Activated CD8-positive, alpha-beta T cell treated with anti-CD3 and anti-CD28 coated beads for 36 hours (primary cell): ENCODE measurements at regions not wholly inside any gene's neighbourhood (a gene's known extent, or its start where the extent isn't known, plus 50 kb on each side); places are given as distances from the start of the nearest gene placed in this dataset.

Experiments
- ATAC-seq: fragments of 200-7000 bp; cut with Tn5 transposase; one replicate; pipeline ENCODE4 v1.10.0; 2021; ENCODE audit warnings: mild to moderate bottlenecking, moderate library complexity
- CTCF ChIA-PET: fragments of 350-600 bp; sonication (Branson Sonifier 250); formaldehyde crosslinking; loops from one replicate; lab custom pipeline; 2021; ENCODE audit warnings: antibody characterized with exemption; lab: Charles Lee
- POLR2A ChIA-PET: fragments of 350-600 bp; sonication (Branson Sonifier 250); formaldehyde crosslinking; loops from one replicate; lab custom pipeline; 2021; ENCODE audit warnings: antibody characterized with exemption; lab: Charles Lee
- DNase-seq: peaks from one replicate; pipeline ENCODE4 v3.0.0-alpha.2; 2020
- H3K27ac Mint-ChIP-seq: one replicate; pipeline ENCODE4 v1.8.0; 2021; ENCODE audit warnings: mild to moderate bottlenecking, mixed read lengths
- H3K27me3 Mint-ChIP-seq: one replicate; pipeline ENCODE4 v1.8.0; 2021; ENCODE audit warnings: mixed read lengths
- H3K36me3 Mint-ChIP-seq: one replicate; pipeline ENCODE4 v1.8.0; 2021; ENCODE audit warnings: low read depth, mixed read lengths
- H3K4me1 Mint-ChIP-seq: one replicate; pipeline ENCODE4 v1.8.0; 2021; ENCODE audit warnings: low read depth, mixed read lengths
- H3K4me3 Mint-ChIP-seq: one replicate; pipeline ENCODE4 v1.8.0; 2021; ENCODE audit warnings: mild to moderate bottlenecking, moderate library complexity, mixed read lengths
- H3K9me3 Mint-ChIP-seq: one replicate; pipeline ENCODE4 v1.8.0; 2021; ENCODE audit warnings: mixed read lengths
- intact Hi-C: fragments of 100-400 bp; cut with micrococcal nuclease; formaldehyde crosslinking; loops from one replicate; pipeline ENCODE4 v1.10.0; 2022
- TF ChIP-seq, protein P1 (sequence below): fragments of 200-600 bp; IDR thresholded peaks from one replicate; pipeline ENCODE4 v1.8.0; 2022; ENCODE audit warnings: antibody characterized with exemption, mild to moderate bottlenecking

DNA sequence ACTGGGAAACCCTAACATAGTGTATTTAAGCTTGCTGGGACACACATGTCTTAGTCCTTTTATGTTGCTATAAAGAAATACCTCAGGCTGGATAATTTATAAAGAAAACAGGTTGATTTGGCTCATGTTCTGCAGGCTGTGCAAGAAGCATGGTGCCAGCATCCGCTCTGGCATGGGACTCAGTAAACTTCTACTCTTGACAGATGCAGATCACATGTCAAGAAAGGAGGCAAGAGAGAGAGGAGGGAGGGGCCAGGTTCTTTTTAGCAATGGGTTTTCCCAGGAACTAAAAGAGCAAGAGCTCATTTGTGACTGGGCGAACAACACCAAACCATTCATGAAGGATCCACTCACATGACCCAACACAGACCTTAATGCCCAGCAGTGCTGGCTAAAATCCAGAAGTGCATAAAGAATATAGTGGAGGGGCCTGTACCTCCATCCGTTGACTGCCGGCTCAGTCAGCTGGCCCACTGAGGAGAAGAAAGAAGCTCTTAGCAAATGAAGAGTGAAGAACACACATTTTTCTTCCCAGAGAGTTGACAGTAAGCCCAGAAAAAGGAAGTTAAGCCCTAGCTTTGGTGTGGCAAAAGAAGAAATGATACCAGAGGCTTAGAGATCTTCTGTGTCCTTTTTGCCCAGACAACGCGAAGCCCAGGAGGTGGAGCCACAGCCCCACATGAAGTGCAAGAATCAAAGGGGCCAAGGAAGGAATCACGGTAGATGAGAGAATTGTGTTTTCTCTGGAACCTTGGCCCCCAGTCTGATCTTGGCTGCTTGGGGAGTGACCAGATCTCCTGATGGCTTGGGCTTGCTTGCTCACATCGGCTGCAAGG is 183.5 kb upstream of the FAM98A start:
- POLR2A ChIA-PET: no interaction called here
- CTCF ChIA-PET: no interaction called here
- no peaks in the 10 kb centered on the region for H3K36me3 Mint-ChIP-seq
- TF ChIP-seq, protein P1, sequence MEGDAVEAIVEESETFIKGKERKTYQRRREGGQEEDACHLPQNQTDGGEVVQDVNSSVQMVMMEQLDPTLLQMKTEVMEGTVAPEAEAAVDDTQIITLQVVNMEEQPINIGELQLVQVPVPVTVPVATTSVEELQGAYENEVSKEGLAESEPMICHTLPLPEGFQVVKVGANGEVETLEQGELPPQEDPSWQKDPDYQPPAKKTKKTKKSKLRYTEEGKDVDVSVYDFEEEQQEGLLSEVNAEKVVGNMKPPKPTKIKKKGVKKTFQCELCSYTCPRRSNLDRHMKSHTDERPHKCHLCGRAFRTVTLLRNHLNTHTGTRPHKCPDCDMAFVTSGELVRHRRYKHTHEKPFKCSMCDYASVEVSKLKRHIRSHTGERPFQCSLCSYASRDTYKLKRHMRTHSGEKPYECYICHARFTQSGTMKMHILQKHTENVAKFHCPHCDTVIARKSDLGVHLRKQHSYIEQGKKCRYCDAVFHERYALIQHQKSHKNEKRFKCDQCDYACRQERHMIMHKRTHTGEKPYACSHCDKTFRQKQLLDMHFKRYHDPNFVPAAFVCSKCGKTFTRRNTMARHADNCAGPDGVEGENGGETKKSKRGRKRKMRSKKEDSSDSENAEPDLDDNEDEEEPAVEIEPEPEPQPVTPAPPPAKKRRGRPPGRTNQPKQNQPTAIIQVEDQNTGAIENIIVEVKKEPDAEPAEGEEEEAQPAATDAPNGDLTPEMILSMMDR: no peak
- intact Hi-C loops: no loop called here
- ATAC-seq (no peak), DNase-seq (no peak)
- no peaks in the 10 kb centered on the region for H3K9me3 Mint-ChIP-seq
- peaks cover 3% of the 10 kb centered on the region for H3K27me3 Mint-ChIP-seq
- H3K27ac Mint-ChIP-seq: no peak overlapping the region
- no peak overlapping the region for H3K4me3 Mint-ChIP-seq
- H3K4me1 Mint-ChIP-seq: no peaks in the 10 kb centered on the region

DNA sequence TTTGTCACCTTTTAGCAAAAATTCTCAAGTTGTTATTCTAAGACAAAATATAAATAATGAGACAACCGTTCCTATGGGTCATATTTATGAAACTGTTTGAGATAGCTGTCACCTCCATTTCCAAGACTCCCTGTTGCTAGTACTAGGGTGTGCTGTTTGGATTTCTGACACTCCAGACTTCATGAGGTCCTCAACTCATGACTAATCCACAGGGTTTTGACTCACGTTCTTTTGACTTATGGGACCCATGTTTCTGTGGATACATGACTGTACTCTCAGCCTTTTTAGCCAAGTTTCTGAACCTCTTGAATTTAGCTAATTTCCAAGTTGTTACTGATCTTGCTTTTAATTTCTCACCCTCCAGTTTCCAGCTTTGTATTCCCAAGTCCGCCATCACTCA is 178.7 kb upstream of the FAM98A start:
- ChIA-PET CTCF (no interaction called here), POLR2A (no interaction called here)
- intact Hi-C loops: no loop called here
- Mint-ChIP-seq H3K4me1 (no peaks in the 10 kb centered on the region), H3K4me3 (no peak overlapping the region), H3K9me3 (peaks cover 2% of the 10 kb centered on the region), H3K27ac (no peak overlapping the region), H3K27me3 (peaks cover 3% of the 10 kb centered on the region), H3K36me3 (no peaks in the 10 kb centered on the region)
- no peak for ATAC-seq
- DNase-seq: no peak
- TF ChIP-seq, protein P1: no peak

DNA sequence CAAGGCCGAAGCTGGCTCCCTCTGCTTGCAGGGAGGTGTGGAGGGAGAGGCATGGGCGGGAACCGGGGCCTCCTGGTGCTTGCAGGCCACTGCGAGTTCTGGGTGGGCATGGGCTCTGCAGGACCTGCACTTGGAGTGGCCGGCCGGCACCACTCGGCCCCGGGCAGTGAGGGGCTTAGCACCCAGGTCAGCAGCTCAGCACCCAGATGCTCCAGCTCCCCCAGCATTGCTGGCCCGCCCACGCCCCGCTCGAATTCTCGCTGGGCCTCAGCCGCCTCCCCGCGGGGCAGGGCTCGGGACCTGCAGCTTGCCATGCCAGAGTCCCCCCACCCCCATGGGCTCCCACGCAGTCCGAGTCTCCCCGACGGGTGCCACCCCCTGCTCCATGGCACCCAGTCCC is 176.2 kb upstream of the FAM98A start:
- TF ChIP-seq, protein P1: no peak
- Mint-ChIP-seq H3K4me1 (no peaks in the 10 kb centered on the region), H3K27ac (no peak overlapping the region), H3K9me3 (peaks cover 2% of the 10 kb centered on the region), H3K4me3 (no peak overlapping the region), H3K27me3 (peaks cover 2% of the 10 kb centered on the region), H3K36me3 (no peaks in the 10 kb centered on the region)
- DNase-seq (no peak), ATAC-seq (no peak)
- POLR2A ChIA-PET: no interaction called here
- intact Hi-C loops: no loop called here
- CTCF ChIA-PET: no interaction called here

DNA sequence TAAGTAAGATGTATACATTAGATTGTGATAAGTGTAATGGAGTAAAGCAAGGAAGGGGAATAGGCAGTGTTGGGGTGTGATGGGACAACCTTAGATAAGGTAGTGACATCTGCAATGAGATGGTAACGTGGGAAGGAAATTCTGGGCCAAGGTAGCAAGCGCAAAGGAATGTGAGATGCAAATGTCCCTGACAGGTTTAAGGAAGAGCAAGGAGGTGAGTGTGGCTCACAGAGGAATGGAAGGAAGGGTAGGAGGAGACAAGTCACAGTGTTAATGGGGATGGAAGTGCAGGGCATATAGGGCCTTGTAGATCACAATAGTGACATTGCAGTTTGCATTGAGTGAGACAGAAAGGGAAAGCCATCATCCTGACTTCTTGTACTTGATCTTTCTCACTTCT is 170.9 kb upstream of the FAM98A start:
- POLR2A ChIA-PET: no interaction called here
- ATAC-seq: no peak
- H3K27ac Mint-ChIP-seq: no peak overlapping the region
- no peak for DNase-seq
- TF ChIP-seq, protein P1: no peak
- H3K4me3 Mint-ChIP-seq: no peak overlapping the region
- CTCF ChIA-PET: no interaction called here
- intact Hi-C loops: no loop called here
- no peaks in the 10 kb centered on the region for H3K27me3 Mint-ChIP-seq
- no peaks in the 10 kb centered on the region for H3K36me3 Mint-ChIP-seq
- no peaks in the 10 kb centered on the region for H3K4me1 Mint-ChIP-seq
- H3K9me3 Mint-ChIP-seq: no peaks in the 10 kb centered on the region

DNA sequence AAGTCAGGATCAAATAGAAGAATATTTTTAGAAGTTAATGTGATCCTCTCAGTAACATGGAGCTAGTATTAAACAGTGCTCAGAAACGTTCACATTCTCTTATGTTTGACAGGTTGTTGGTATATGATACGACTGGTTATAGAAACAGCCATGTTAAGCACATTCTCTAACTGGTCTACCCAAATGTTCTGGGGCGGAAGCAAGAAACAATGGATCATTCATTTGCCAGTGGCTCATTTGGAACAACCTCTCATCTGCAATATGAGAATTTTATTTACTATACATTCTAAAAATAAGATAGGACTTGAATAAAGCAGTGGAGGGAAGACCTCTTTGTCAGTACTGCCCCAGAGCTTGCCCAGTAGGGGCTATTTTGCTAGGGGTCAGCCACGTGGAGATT is 167.1 kb upstream of the FAM98A start:
- no peaks in the 10 kb centered on the region for H3K27me3 Mint-ChIP-seq
- no peak overlapping the region for H3K27ac Mint-ChIP-seq
- ChIA-PET POLR2A (no interaction called here), CTCF (no interaction called here)
- H3K9me3 Mint-ChIP-seq: peaks cover 2% of the 10 kb centered on the region
- H3K4me3 Mint-ChIP-seq: no peak overlapping the region
- DNase-seq (no peak), ATAC-seq (no peak)
- intact Hi-C loops: no loop called here
- TF ChIP-seq, protein P1: no peak
- no peaks in the 10 kb centered on the region for H3K36me3 Mint-ChIP-seq
- no peaks in the 10 kb centered on the region for H3K4me1 Mint-ChIP-seq
